HepG2 (cell line): ENCODE measurements at regions not wholly inside any gene's neighbourhood (a gene's known extent, or its start where the extent isn't known, plus 50 kb on each side); places are given as distances from the start of the nearest gene placed in this dataset.

Experiments
- ARID5B ChIP-seq: IDR thresholded peaks from 2 replicates; pipeline ENCODE4 v1.4.0; 2020; ENCODE audit warnings: mild to moderate bottlenecking, missing genetic modification reagents
- ATF2 ChIP-seq: sonication (generic); formaldehyde crosslinking; IDR thresholded peaks from 2 replicates; pipeline ENCODE4 v1.4.0; 2020; ENCODE audit warnings: missing genetic modification reagents
- HIC2 ChIP-seq: sonication (generic); formaldehyde crosslinking; IDR thresholded peaks from 2 replicates; pipeline ENCODE4 v1.9.0; 2022; ENCODE audit warnings: low read depth, missing genetic modification reagents
- HNF1A ChIP-seq, 2 experiments: sonication (generic) in 1 of 2; formaldehyde crosslinking in 1 of 2; IDR thresholded peaks; 2 replicates each; pipeline versions ENCODE4 v1.4.0 to v1.6.1; 2016 to 2020; ENCODE audit warnings: borderline replicate concordance in 1 of 2, low read depth in 1 of 2, mild to moderate bottlenecking in 1 of 2, missing genetic modification reagents in 1 of 2
- HNRNPL ChIP-seq: fragments of 200-400 bp; formaldehyde crosslinking; IDR thresholded peaks from 2 replicates; pipeline ENCODE4 v1.6.1; 2017; ENCODE audit warnings: mild to moderate bottlenecking, low read depth, low read length
- KDM1A ChIP-seq: IDR thresholded peaks from 2 replicates; pipeline ENCODE4 v1.6.1; 2016; ENCODE audit warnings: missing compliant biosample characterization
- MAF1 ChIP-seq: sonication (generic); formaldehyde crosslinking; IDR thresholded peaks from 2 replicates; pipeline ENCODE4 v1.5.0; 2020; ENCODE audit warnings: missing genetic modification reagents, borderline replicate concordance
- POGZ ChIP-seq: sonication (generic); formaldehyde crosslinking; IDR thresholded peaks from 2 replicates; pipeline ENCODE4 v1.4.0; 2020; ENCODE audit warnings: mild to moderate bottlenecking, missing genetic modification reagents
- RCOR2 ChIP-seq: IDR thresholded peaks from 2 replicates; pipeline ENCODE4 v1.6.1; 2016; ENCODE audit warnings: missing biosample characterization, missing genetic modification reagents
- ZNF382 ChIP-seq: sonication (generic); formaldehyde crosslinking; IDR thresholded peaks from 2 replicates; pipeline ENCODE4 v1.5.0; 2020; ENCODE audit warnings: missing genetic modification reagents, mild to moderate bottlenecking, borderline replicate concordance
- ZNF558 ChIP-seq: sonication (generic); formaldehyde crosslinking; IDR thresholded peaks from 2 replicates; pipeline ENCODE4 v1.9.0; 2022; ENCODE audit warnings: mild to moderate bottlenecking, missing genetic modification reagents, borderline replicate concordance
- ZNF770 ChIP-seq: sonication (generic); formaldehyde crosslinking; IDR thresholded peaks from 2 replicates; pipeline ENCODE4 v1.5.0; 2020; ENCODE audit warnings: mild to moderate bottlenecking, missing genetic modification reagents

- peak; percentile 76 for TF ChIP-seq HNF1A (IDR thresholded peaks at IDR 0.05; ENCODE audit: low read depth)
- TF ChIP-seq HNF1A (CRISPR knock-in tag; IDR thresholded peaks at IDR 0.05; ENCODE audit: borderline replicate concordance): peak; percentile 38; the same call in 1 of the 2 replicates
- no peak for TF ChIP-seq HNRNPL
- no peak for TF ChIP-seq MAF1
- 0 out of 2 replicates have a peak, but pooled peaks have one; percentile 7 for TF ChIP-seq ARID5B
- no peak for TF ChIP-seq ATF2
- TF ChIP-seq KDM1A (CRISPR knock-in tag): 0 out of 2 replicates have a peak, but pooled peaks have one; percentile 45
- no peak for TF ChIP-seq HIC2
- TF ChIP-seq ZNF558 (CRISPR knock-in tag): no peak
- 0 out of 2 replicates have a peak, but pooled peaks have one; percentile 36 for TF ChIP-seq RCOR2 (CRISPR knock-in tag)
- TF ChIP-seq POGZ (CRISPR knock-in tag): peak; percentile 42; the same call in 1 of the 2 replicates
- TF ChIP-seq ZNF382: no peak
- peak; percentile 98 for TF ChIP-seq ZNF770 (CRISPR knock-in tag)
- TF ChIP-seq, all 625 proteins: peak for 8
These were observed 163.2 kb downstream of the AVL9 start (continued) for GRCh38 chr7:32658467-32658869.
